ENCODE measurements at regions not wholly inside any gene's neighbourhood (a gene's known extent, or its start where the extent isn't known, plus 50 kb on each side); places are given as distances from the start of the nearest gene placed in this dataset.
"Not testable (repeated sequence)": the region's sequence is repeated elsewhere in the genome, so short reads cannot be mapped to it uniquely, and the experiment has no call there.

DNA sequence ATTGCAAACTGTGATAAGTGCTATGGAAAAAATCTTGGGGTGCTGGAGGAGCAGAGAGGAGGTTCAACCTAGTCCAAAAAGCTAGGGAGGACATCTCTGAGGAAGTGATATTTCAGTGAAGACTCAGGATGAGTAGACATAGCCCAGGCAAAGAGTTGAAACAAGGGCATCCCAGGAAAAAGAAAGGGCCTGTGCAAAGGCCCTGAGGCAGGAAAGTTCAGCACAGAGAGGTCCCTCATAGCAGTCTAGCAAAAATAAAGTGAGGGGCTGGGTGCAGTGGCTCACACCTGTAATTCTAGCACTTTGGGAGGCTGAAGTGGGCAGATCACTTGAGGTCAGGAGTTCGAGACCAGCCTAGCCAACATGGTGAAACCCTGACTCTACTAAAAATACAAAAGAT is 53.0 kb upstream of the RASD2 start:
- peaks cover 59 to 67% of the 10 kb centered on the region in 2 donors for H3K27me3 Mint-ChIP-seq
- H3K4me3 Mint-ChIP-seq; H3K27ac Mint-ChIP-seq; ATAC-seq (replicated peaks); H3K36me3 Mint-ChIP-seq (ENCODE audit: insufficient read depth); H3K4me1 Mint-ChIP-seq (ENCODE audit: low read depth in 2 of 2); H3K9me3 Mint-ChIP-seq; DNase-seq: not testable (repeated sequence)

DNA sequence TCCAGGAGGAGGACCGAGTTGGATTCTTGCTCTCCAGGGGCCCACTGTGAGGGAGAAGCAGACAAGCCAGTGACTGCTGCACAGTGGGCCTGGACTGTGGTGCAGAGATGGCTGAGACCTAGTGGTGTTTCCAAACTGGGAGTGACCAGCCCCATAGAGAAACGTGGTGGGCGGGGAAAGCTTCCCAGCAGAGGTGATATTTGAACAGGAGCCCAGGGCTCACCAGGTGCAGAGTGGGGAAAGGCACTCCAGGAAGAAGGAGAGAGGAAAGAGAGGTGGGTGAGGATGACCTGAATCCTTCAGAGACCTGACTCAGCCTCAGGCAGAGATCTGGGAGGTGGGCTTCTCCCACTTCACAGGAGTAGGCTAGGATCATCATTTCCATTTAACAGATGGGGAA is 52.1 kb upstream of the RASD2 start:
- ATAC-seq (replicated peaks) (no peak), DNase-seq (no peak)
- Mint-ChIP-seq H3K27ac (no peak overlapping the region), H3K27me3 (peaks cover 63 to 76% of the 10 kb centered on the region in 2 donors), H3K9me3 (no peaks in the 10 kb centered on the region), H3K4me1 (ENCODE audit: low read depth in 2 of 2) (no peaks in the 10 kb centered on the region), H3K4me3 (no peak overlapping the region), H3K36me3 (ENCODE audit: insufficient read depth) (peaks cover 3% of the 10 kb centered on the region)

DNA sequence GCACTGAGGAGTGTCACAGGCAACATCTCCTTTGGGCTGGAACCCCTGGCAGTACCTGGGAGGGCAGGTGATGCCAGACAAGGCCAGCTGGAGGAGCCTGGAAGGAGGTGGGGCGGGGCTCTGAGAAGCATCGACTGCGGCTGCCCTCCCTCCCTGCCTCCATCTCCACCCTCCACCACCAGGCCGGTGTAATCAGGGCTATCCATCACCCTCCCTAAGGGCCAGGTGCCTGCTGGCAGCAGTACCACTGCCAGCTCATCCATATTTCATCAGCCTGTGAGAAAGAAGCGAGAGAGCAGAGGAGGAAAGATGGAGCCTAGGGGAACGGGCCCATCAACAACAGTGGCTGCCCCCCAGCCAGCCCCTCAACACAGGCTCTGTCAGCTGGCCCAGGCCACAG is 51.4 kb upstream of the RASD2 start:
- Mint-ChIP-seq H3K27me3 (peaks cover 66 to 83% of the 10 kb centered on the region in 2 donors), H3K4me1 (ENCODE audit: low read depth in 2 of 2) (no peaks in the 10 kb centered on the region), H3K9me3 (no peaks in the 10 kb centered on the region), H3K27ac (no peak overlapping the region), H3K36me3 (ENCODE audit: insufficient read depth) (peaks cover 2% of the 10 kb centered on the region), H3K4me3 (no peak overlapping the region)
- DNase-seq (no peak), ATAC-seq (replicated peaks) (no peak)
